GM12878 (cell line): ENCODE measurements at regions not wholly inside any gene's neighbourhood (a gene's known extent, or its start where the extent isn't known, plus 50 kb on each side); places are given as distances from the start of the nearest gene placed in this dataset.

Experiments used
- ATAC-seq: fragments of 200-7000 bp; cut with Tn5 transposase; 3 replicates; pipeline ENCODE4 v1.9.1; 2020; ENCODE audit warnings: mild to moderate bottlenecking, moderate library complexity
- BruUV-seq: library from RNA; stranded (reverse); fragments of 400-500 nt; replicated peaks from 2 replicates; lab custom pipeline; 2021; lab: Mats Ljungman, UMichigan
- CTCF ChIA-PET: fragments of 300-600 bp; sonication (Branson Sonifier 250); formaldehyde crosslinking; extraction: SDS; loops from one replicate; lab custom pipeline; 2021; ENCODE audit warnings: inconsistent platforms; lab: Yijun Ruan, JAX
- POLR2A ChIA-PET: fragments of 350-600 bp; formaldehyde crosslinking; extraction: SDS; loops from one replicate; lab custom pipeline; 2021; ENCODE audit warnings: inconsistent platforms; lab: Charles Lee
- RAD21 ChIA-PET: fragments of 300-600 bp; sonication (Branson Sonifier 250); formaldehyde crosslinking; loops from one replicate; lab custom pipeline; 2023; ENCODE audit warnings: antibody characterized with exemption; ENCODE audit not compliant: unreplicated experiment; lab: Charles Lee
- SMC1A ChIA-PET: fragments of 300-600 bp; sonication (Branson Sonifier 250); formaldehyde crosslinking; loops from one replicate; lab custom pipeline; 2023; ENCODE audit not compliant: unreplicated experiment, uncharacterized antibody; lab: Charles Lee
- DNase-seq: peaks from one replicate; pipeline ENCODE4 v3.0.0-alpha.2; 2011; ENCODE audit warnings: low read depth, low spot score
- FAIRE-seq: peaks from 3 replicates; lab custom pipeline; 2011; peaks lifted over from hg19 to GRCh38; lab: Jason Lieb, UNC
- H2AFZ ChIP-seq: 2 replicates; pipeline ENCODE4 v1.6.0; 2011; ENCODE audit warnings: low read depth, low read length, control low read depth; ENCODE audit not compliant: control insufficient read depth
- H3K27ac ChIP-seq: 2 replicates; pipeline ENCODE4 v1.5.1; 2011; ENCODE audit warnings: control low read depth; ENCODE audit not compliant: control insufficient read depth, insufficient read depth
- H3K27me3 ChIP-seq, 2 experiments: replicated peaks in 1 of 2; 2 replicates each; pipeline versions ENCODE4 v1.6.0 to v1.6.1; 2011; ENCODE audit warnings: low read length in 1 of 2; ENCODE audit not compliant: control insufficient read depth in 2 of 2, insufficient read depth in 2 of 2
- H3K36me3 ChIP-seq, 2 experiments: 2 replicates each; pipeline ENCODE4 v1.5.1; 2011; ENCODE audit warnings: low read length in 1 of 2; ENCODE audit not compliant: control insufficient read depth in 2 of 2, insufficient read depth in 2 of 2
- H3K4me1 ChIP-seq: 2 replicates; pipeline ENCODE4 v1.6.1; 2011; ENCODE audit warnings: mild to moderate bottlenecking, low read length, moderate library complexity, mixed read lengths; ENCODE audit not compliant: control insufficient read depth, insufficient read depth
- H3K4me2 ChIP-seq: 2 replicates; pipeline ENCODE4 v1.6.0; 2011; ENCODE audit warnings: control low read depth; ENCODE audit not compliant: control insufficient read depth, insufficient read depth
- H3K4me3 ChIP-seq: fragments of 200-600 bp; sonication (generic); 2 replicates; pipeline ENCODE4 v1.5.1; 2016
- H3K79me2 ChIP-seq: 2 replicates; pipeline ENCODE4 v1.6.0; 2011; ENCODE audit warnings: low read length; ENCODE audit not compliant: control insufficient read depth, insufficient read depth
- H3K9ac ChIP-seq: 2 replicates; pipeline ENCODE4 v1.8.0; 2011; ENCODE audit warnings: low read length, control low read depth, mixed read lengths; ENCODE audit not compliant: control insufficient read depth, insufficient read depth
- H3K9me3 ChIP-seq: replicated peaks from 3 replicates; pipeline ENCODE4 v1.5.1; 2011; ENCODE audit warnings: mild to moderate bottlenecking, low read length; ENCODE audit not compliant: control insufficient read depth, insufficient read depth
- H4K20me1 ChIP-seq: 2 replicates; pipeline ENCODE4 v1.6.0; 2011; ENCODE audit not compliant: control insufficient read depth, insufficient read depth
- ASH2L ChIP-seq: fragments of 300-600, 200-600 bp; sonication (generic); IDR thresholded peaks from 2 replicates; pipeline ENCODE4 v1.6.1; 2017; ENCODE audit warnings: low read depth, mild to moderate bottlenecking, borderline replicate concordance
- CBFB ChIP-seq: IDR thresholded peaks from 2 replicates; pipeline ENCODE4 v1.6.1; 2016; ENCODE audit warnings: antibody characterized with exemption, low read depth
- E2F8 ChIP-seq: fragments of 450-650 bp; IDR thresholded peaks from 2 replicates; pipeline ENCODE4 v1.6.1; 2018; ENCODE audit warnings: mild to moderate bottlenecking, low read depth, moderate library complexity; ENCODE audit not compliant: partially characterized antibody
- GATAD2B ChIP-seq: fragments of 450-650 bp; conservative IDR thresholded peaks from 2 replicates; pipeline ENCODE4 v1.6.1; 2017; ENCODE audit warnings: low read depth, mild to moderate bottlenecking, moderate library complexity
- JUND ChIP-seq: IDR thresholded peaks from 2 replicates; pipeline ENCODE4 v1.6.1; 2012; ENCODE audit warnings: low read depth, mild to moderate bottlenecking, low read length, improper control_type of control experiment, moderate library complexity
- MEF2A ChIP-seq: IDR thresholded peaks from 2 replicates; pipeline ENCODE4 v1.6.1; 2011; ENCODE audit warnings: low read depth, mild to moderate bottlenecking, low read length, moderate library complexity; ENCODE audit not compliant: insufficient read depth
- NR2C1 ChIP-seq: fragments of 450-650 bp; IDR thresholded peaks from 2 replicates; pipeline ENCODE4 v1.6.1; 2017; ENCODE audit warnings: antibody characterized with exemption, mild to moderate bottlenecking, moderate library complexity
- NRF1 ChIP-seq: conservative IDR thresholded peaks from 2 replicates; pipeline ENCODE4 v1.6.1; 2011; ENCODE audit warnings: mild to moderate bottlenecking, low read depth, low read length, improper control_type of control experiment
- RUNX3 ChIP-seq: IDR thresholded peaks from 2 replicates; pipeline ENCODE4 v1.6.1; 2012; ENCODE audit warnings: low read length, inconsistent platforms
- SIN3A ChIP-seq: IDR thresholded peaks from 2 replicates; pipeline ENCODE4 v1.6.1; 2012; ENCODE audit warnings: low read depth, low read length, improper control_type of control experiment
- SIX5 ChIP-seq: IDR thresholded peaks from 2 replicates; pipeline ENCODE4 v1.6.1; 2011; ENCODE audit warnings: mild to moderate bottlenecking, low read depth, low read length, moderate library complexity; ENCODE audit not compliant: severe bottlenecking
- STAT1 ChIP-seq: fragments of 450-650 bp; conservative IDR thresholded peaks from 2 replicates; pipeline ENCODE4 v1.6.1; 2014; ENCODE audit warnings: antibody characterized with exemption, mild to moderate bottlenecking
- WRNIP1 ChIP-seq: IDR thresholded peaks from 2 replicates; pipeline ENCODE4 v1.6.1; 2011; ENCODE audit warnings: low read depth, low read length, improper control_type of control experiment, borderline replicate concordance
- ZSCAN29 ChIP-seq: fragments of 450-650 bp; IDR thresholded peaks from 2 replicates; pipeline ENCODE4 v1.6.1; 2017; ENCODE audit warnings: mild to moderate bottlenecking, moderate library complexity
- WGBS: methylation state at CpG from one replicate; pipeline ENCODE4 v1.1.6; 2016; ENCODE audit warnings: low lambda C conversion rate; ENCODE audit not compliant: insufficient replicate concordance, insufficient coverage; ENCODE audit errors: missing lambda C conversion rate; 5-methylcytosine and 5-hydroxymethylcytosine counted together
- in situ Hi-C: fragments of 300-500 bp; cut with MboI; formaldehyde crosslinking; loops from 9 replicates; pipeline ENCODE4 v1.14.3; 2018; ENCODE audit warnings: mixed read lengths
- intact Hi-C: fragments of 100-400 bp; cut with micrococcal nuclease; formaldehyde crosslinking; loops from one replicate; pipeline ENCODE4 v1.14.2; 2022; ENCODE audit not compliant: unreplicated experiment

- Histone ChIP-seq H3K4me1 (no peaks in the 10 kb centered on the region), H3K27me3 (no peaks in the 10 kb centered on the region), H3K79me2 (no peaks in the 10 kb centered on the region), H3K9ac (no peak overlapping the region), H3K4me2 (no peak overlapping the region), H2AFZ (no peak overlapping the region)
- DNase-seq (no peak), FAIRE-seq (no peak)
- RAD21 ChIA-PET, result no interaction called here
- POLR2A ChIA-PET, result no interaction called here
- SMC1A ChIA-PET, result no interaction called here
- BruUV-seq, result no TSS peak
- in situ Hi-C loops, result no loop called here
- intact Hi-C loops, result no loop called here
- TF ChIP-seq ASH2L, result no peak
- TF ChIP-seq JUND, result no peak
- no peak for TF ChIP-seq NR2C1
- TF ChIP-seq MEF2A, result no peak
- TF ChIP-seq GATAD2B, result no peak
- TF ChIP-seq STAT1, result no peak
- TF ChIP-seq, all 136 proteins: peak for 0
- H3K9me3 ChIP-seq, result peaks cover under 1% of the 10 kb centered on the region; the same call in 1 of the 3 replicates
- CTCF ChIA-PET, result no interaction called here
- H3K36me3 ChIP-seq, result no peaks in the 10 kb centered on the region
- WGBS, result 73% methylated on average over 23 of the region's 32 CpGs
- no peaks in the 10 kb centered on the region for H4K20me1 ChIP-seq
- H3K4me3 ChIP-seq, result no peak overlapping the region
- ATAC-seq, result no peak
- no peak overlapping the region for H3K27ac ChIP-seq
These were observed 1495.0 kb downstream of the BRD1 start for GRCh38 chr22:48332438-48333322.

DNA sequence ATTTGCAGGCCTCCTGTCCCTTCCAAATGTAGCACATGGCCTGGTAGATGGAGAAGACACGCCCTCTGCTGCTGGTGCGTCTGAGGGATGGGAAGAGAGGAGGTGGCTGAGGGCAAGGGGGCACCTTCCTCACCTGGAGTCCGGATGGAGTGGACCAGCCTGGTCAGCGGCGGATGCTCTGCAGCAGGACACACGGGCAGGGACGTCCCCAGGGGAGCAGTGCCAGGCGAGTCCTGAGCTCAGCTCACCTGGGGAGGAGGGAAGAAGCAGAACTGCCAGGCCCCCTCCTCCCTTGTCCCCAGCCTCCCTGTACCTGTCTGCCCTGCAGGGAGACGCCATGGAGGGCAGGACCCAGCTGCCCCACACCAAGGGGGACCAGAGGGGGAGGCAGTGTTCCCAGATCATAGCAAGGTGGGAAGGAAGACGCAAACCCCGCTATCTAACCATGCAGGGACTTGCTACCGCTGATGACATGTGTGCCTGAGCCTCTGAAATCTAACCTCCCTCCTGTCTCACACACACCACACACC is 1495.9 kb downstream of the BRD1 start:
- H3K27ac ChIP-seq, result no peak overlapping the region
- H3K4me3 ChIP-seq, result no peak overlapping the region
- BruUV-seq, result no TSS peak
- no peaks in the 10 kb centered on the region for H3K36me3 ChIP-seq
- no peak overlapping the region for H3K9ac ChIP-seq
- ChIA-PET CTCF (no interaction called here), SMC1A (no interaction called here), RAD21 (no interaction called here), POLR2A (no interaction called here)
- H3K4me1 ChIP-seq, result no peaks in the 10 kb centered on the region
- in situ Hi-C loops (no loop called here), intact Hi-C loops (no loop called here)
- H3K9me3 ChIP-seq, result no peaks in the 10 kb centered on the region; the same call in 2 of the 3 replicates
- H3K27me3 ChIP-seq, result no peaks in the 10 kb centered on the region
- no peak for DNase-seq
- no peaks in the 10 kb centered on the region for H4K20me1 ChIP-seq
- H3K79me2 ChIP-seq, result no peaks in the 10 kb centered on the region
- H2AFZ ChIP-seq, result no peak overlapping the region
- TF ChIP-seq SIN3A (no peak), ZSCAN29 (no peak), RUNX3 (no peak), E2F8 (no peak), SIX5 (no peak), WRNIP1 (no peak), CBFB (no peak), NRF1 (no peak)
- ATAC-seq, result no peak
- WGBS, result 43% methylated on average over 10 of the region's 12 CpGs
- no peak overlapping the region for H3K4me2 ChIP-seq
- FAIRE-seq, result no peak
